GM18508 (cell line): ENCODE measurements at regions not wholly inside any gene's neighbourhood (a gene's known extent, or its start where the extent isn't known, plus 50 kb on each side); places are given as distances from the start of the nearest gene placed in this dataset.

ENCODE experiments used
- ATAC-seq: cut with Tn5 transposase; IDR thresholded peaks from one replicate; pipeline ENCODE4 v1.9.1; 2021; ENCODE audit warnings: moderate number of reproducible peaks; ENCODE audit not compliant: insufficient read depth, unreplicated experiment

DNA sequence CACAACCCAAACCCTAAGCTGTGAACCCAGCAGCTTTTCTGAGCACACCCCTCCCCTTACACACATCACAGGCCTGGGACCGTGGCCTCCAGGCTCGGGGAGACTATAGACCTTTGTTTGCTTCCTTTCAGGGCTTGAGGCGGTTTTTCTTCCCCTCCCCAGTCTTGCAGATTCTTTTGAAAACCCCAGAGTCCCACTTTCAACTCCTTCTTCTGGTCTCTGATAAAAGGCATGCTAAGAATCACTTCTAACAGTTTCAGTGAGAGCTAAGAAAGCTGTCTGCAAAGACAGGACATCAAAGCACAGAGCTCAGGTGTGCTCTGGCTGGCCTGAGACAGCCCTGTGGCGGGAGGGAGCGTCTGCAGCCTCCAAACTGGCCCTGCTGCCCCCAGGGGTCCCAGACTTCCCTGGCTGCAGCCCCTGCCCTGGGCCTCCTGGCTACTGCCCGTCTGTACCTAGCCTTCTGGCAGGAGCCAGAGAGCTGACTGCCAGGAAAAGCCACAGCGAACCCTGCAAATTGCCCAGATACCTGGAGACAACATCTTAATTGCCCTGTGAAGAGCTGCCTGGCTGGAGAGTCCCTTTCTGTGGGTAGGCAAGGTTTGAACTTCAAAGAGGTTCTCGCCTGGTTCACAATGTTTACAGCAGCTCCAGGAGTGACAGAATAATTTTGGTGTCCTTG is 138.9 kb downstream of the GADD45G start:
- ATAC-seq: no peak

- no peak for ATAC-seq
These were observed 139.4 kb downstream of the GADD45G start for GRCh38 chr9:89744255-89744648.

GRCh38 chr9:89744730-89745129 is 139.9 kb downstream of the GADD45G start:
- ATAC-seq: no peak

DNA sequence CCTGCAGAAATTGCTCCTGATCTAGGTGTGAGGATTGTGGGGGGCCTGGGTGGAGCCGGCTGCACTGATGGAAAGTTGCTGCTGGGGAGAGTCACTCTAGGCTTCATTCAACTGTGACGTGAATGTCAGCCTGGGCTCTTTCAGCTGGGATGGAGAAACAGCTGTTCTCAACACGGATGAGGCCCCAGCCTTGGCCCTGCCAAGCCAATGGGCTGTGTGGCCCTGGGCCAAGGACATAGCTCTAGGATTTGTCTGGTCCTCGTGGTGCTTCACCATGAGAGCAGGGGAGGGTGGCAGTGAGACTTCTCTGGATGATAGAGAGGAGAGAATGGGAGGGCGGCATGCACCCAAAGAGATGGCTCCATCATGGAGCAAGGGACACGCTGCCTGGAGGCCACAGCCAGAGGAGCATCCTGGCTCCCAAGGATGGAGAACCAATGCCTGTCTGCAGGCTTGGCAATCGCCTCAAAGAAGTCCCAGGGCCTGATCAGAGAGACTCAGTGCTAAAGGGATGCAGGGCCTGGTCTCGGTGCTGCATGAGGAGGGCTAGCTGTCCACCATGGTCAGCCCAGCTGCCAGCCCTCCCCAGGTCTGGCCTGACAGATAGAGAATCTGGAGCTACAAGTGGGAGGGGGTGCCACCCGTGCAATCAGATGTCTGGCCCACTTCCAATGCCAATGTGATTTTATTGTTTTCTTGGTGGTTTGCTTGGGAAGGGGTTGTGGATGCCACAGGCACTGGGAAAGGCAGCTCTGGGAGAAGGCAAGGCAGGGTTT is 141.0 kb downstream of the GADD45G start:
- ATAC-seq: no peak

DNA sequence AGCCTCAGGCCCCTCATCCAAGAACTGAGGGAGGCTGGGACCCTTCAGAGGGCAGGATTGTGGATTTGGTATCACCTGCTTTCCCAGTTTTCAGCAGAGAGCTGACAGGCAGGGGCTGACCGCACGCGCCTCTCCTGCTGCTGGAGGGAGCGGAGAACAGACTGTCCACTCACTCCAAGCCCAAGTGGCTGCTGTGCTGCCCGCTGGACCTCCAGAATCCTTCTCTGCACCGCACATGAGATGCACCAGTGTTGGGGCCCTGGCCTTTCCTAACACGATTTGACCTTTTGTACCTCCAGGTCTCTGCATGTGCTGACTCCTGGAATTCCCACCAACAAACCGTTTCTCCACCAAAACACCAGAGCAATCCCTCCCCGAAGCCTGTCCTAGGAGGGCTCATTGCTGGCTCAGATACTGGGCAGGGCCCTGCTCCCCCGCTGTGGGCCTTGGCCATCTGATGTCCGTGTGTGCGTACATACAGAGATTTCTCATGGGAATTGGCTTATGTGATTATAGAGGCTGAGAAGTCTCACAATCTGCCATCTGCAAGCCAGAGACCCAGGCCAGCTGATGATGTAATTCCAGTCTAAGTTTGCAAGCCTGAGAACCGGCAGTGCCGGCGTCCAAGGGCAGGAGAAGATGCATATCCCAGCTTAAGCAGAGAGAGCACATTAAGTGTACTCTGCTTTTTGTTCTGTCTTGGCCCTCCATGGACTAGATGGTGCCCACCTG is 141.7 kb downstream of the GADD45G start:
- ATAC-seq: no peak

GRCh38 chr9:89747596-89747995 is 142.8 kb downstream of the GADD45G start:
- no peak for ATAC-seq

DNA sequence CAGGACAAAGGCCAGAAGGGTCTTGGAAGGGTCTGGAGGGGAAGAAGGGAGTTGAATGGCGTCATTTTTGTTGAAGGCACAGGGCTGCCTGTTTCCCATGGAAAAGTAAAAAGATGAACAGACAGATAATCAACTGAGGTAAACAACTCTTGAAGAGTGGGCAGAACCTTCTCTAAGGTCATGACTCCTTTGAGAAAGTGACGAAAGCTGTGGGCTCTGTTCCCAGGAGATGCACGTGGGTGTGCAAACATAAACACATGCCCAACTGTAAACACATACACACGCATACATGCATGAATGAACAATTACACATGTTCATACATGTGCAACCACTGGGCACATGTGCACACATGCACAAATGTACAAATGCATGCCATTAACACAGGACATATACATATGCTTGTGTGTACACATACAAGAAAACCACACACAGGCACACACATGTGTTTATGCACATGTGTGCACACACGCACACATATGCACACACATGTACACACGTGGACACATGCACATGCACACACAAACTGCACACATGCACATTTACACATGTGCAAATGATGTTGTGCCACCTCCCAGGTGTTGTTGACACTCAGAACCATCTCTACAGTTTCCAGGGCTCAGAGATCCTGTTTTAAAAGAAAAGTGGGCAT is 143.3 kb downstream of the GADD45G start:
- ATAC-seq: no peak

GRCh38 chr9:89748831-89749499 is 144.2 kb downstream of the GADD45G start:
- ATAC-seq: no peak

- no peak for ATAC-seq
These were observed 144.8 kb downstream of the GADD45G start for GRCh38 chr9:89749500-89750116.

DNA sequence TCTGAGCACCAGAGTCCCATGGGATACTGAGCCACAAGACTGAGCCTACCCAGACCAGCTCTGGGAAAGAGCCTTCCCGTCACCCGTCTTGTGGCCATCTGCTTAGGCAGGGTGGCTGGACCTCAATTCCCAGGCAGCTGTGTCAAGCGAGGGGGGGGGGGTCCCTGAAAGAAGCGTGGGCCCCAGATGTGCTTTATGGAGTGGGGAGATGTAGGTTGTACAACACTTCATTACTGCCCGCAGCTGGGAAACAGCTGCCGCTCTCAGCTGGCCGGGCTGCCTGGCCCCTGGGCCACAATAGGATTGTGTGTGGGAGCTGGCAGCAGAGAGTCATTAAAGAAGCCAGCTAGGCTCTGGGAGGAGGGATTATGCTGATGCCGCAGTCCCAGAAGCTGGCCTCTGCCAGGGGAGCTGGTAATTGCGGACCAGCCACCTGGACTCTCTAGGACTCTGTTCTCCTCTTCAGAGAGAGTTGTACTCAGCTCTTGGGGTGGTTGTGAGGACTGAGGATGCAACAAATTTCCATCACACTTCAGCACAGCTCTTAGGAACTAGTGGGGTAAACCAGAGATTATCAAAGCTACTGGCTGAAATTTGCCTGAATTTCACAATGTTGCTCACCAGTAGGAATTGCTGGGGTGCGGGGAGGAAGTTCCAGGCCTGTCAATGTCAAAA is 145.4 kb downstream of the GADD45G start:
- no peak for ATAC-seq

- no peak for ATAC-seq
These were observed 146.4 kb downstream of the GADD45G start for GRCh38 chr9:89751079-89751825.

DNA sequence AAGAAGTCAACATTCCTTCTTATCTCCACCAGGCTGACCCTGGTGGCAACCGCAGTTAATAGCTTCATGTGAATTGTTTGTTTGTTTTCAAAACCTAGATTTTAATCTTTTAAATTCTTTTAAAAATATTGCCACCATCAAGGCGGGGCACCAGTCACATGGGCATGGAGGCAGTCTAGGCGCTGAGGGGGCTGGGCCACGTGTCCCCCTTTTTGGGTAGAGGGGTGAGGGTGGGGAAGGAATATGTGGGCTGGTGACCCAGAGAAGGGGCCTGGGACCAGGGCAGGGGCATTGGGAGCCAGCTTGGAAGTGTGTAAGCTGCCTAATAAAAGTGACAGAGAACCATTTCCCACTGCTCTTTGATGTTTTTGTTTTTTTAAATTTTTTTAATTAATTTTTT is 147.3 kb downstream of the GADD45G start:
- ATAC-seq: no peak

- ATAC-seq: no peak
These were observed 148.8 kb downstream of the GADD45G start for GRCh38 chr9:89753472-89754055.

- no peak for ATAC-seq
These were observed 149.4 kb downstream of the GADD45G start for GRCh38 chr9:89754193-89754592.

GRCh38 chr9:89755821-89756220 is 151.0 kb downstream of the GADD45G start:
- ATAC-seq: no peak

- ATAC-seq: no peak
These were observed 152.2 kb downstream of the GADD45G start for GRCh38 chr9:89756891-89757537.

DNA sequence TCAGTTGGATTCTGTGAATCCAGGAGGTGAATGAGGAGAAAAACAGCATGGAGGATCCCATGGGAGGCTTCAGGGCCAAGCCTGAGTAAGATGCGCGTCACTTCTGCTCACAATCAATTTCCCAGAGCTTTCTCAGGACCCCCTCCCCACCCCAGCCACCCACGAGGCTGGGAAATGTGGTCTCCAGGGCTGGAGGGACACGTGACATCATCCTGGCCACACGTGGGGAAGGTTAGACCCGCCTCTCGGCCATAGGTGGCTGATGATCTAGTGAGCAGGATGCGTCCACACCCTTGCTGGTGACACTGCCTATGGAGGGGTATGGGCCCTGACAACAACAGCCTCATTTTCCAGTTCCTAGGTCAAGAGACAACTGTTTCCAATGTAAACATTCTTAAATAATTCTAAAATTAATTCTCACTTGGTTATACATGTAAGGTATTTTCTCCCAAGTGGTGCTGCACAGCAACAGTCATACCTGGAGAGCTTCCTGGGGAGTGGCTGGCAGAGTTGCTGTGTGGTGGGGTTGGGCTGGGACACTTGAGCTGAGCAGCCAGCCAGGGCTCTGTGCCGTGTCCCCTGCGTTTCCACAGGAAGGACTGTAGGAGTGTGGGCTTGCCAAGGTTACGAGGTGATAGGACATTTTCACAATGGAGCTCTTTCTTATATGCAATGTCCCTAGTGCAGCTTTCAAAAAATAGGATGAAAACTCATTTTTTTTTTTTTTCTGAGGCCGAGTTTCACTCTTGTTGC is 153.1 kb downstream of the GADD45G start:
- no peak for ATAC-seq
